Choroid plexus epithelial cell (primary cell): ENCODE measurements at regions not wholly inside any gene's neighbourhood (a gene's known extent, or its start where the extent isn't known, plus 50 kb on each side); places are given as distances from the start of the nearest gene placed in this dataset.

Experiments used
- DNase-seq: peaks from one replicate; pipeline ENCODE4 v3.0.0-alpha.2; 2010; ENCODE audit warnings: low read depth
- H3K4me3 ChIP-seq: 2 replicates; pipeline ENCODE4 v1.5.1; 2011; ENCODE audit warnings: low read depth, mild to moderate bottlenecking, control low read depth, low read length, moderate library complexity
- CTCF ChIP-seq: conservative IDR thresholded peaks from 2 replicates; pipeline ENCODE4 v1.5.1; 2011; ENCODE audit warnings: low read depth, mild to moderate bottlenecking, control low read depth, inconsistent platforms, low read length, moderate library complexity

GRCh38 chr2:39998617-39999016 lies 219.6 kb upstream of the THUMPD2 start:
- no peak for DNase-seq

GRCh38 chr2:39996653-39997080 lies 217.6 kb upstream of the THUMPD2 start:
- TF ChIP-seq CTCF, result no peak
- no peak overlapping the region for H3K4me3 ChIP-seq
- peak; percentile 42 for DNase-seq

More at GRCh38 chr2:39998617-39999016, 219.6 kb upstream of the THUMPD2 start:
- no peak overlapping the region for H3K4me3 ChIP-seq
- TF ChIP-seq CTCF, result no peak

- DNase-seq, result no peak
- TF ChIP-seq CTCF, result no peak
Observed at GRCh38 chr2:39995005-39995737, 216.1 kb upstream of the THUMPD2 start.

GRCh38 chr2:39994151-39994550 lies 215.1 kb upstream of the THUMPD2 start:
- peak; percentile 43 for DNase-seq
- H3K4me3 ChIP-seq, result no peak overlapping the region
- TF ChIP-seq CTCF, result no peak

More at GRCh38 chr2:39995005-39995737, 216.1 kb upstream of the THUMPD2 start:
- H3K4me3 ChIP-seq, result no peak overlapping the region

GRCh38 chr2:39991298-39991697 lies 212.2 kb upstream of the THUMPD2 start:
- peak; percentile 13 for DNase-seq
- TF ChIP-seq CTCF, result no peak
- H3K4me3 ChIP-seq, result no peak overlapping the region

GRCh38 chr2:39990335-39990900 lies 211.4 kb upstream of the THUMPD2 start:
- no peak for TF ChIP-seq CTCF
- DNase-seq, result no peak
- no peak overlapping the region for H3K4me3 ChIP-seq

GRCh38 chr2:39989888-39990287 lies 210.8 kb upstream of the THUMPD2 start:
- H3K4me3 ChIP-seq, result no peak overlapping the region
- no peak for TF ChIP-seq CTCF
- DNase-seq, result no peak
